HepG2 (cell line): ENCODE measurements at regions not wholly inside any gene's neighbourhood (a gene's known extent, or its start where the extent isn't known, plus 50 kb on each side); places are given as distances from the start of the nearest gene placed in this dataset.

Experiments
- ATF1 ChIP-seq: IDR thresholded peaks from 2 replicates; pipeline ENCODE4 v1.6.1; 2016; ENCODE audit warnings: mild to moderate bottlenecking, control low read depth
- CTCF ChIP-seq: sonication (generic); formaldehyde crosslinking; IDR thresholded peaks from 2 replicates; pipeline ENCODE4 v1.5.0; 2020; ENCODE audit warnings: mild to moderate bottlenecking, missing genetic modification reagents, moderate library complexity
- FOXK1 ChIP-seq: sonication (generic); formaldehyde crosslinking; IDR thresholded peaks from 2 replicates; pipeline ENCODE4 v1.4.0; 2020; ENCODE audit warnings: low read depth, missing genetic modification reagents, borderline replicate concordance
- HIVEP1 ChIP-seq: sonication (generic); formaldehyde crosslinking; IDR thresholded peaks from 2 replicates; pipeline ENCODE4 v1.4.0; 2020; ENCODE audit warnings: mild to moderate bottlenecking, missing genetic modification reagents
- KDM2A ChIP-seq: sonication (generic); formaldehyde crosslinking; IDR thresholded peaks from 2 replicates; pipeline ENCODE4 v1.4.0; 2020; ENCODE audit warnings: low read depth, missing genetic modification reagents, borderline replicate concordance
- MBD4 ChIP-seq: IDR thresholded peaks from 2 replicates; pipeline ENCODE4 v1.6.1; 2012; ENCODE audit warnings: low read length, inconsistent platforms, borderline replicate concordance
- POLR2A ChIP-seq, 2 experiments: IDR thresholded peaks; 2 replicates each; pipeline ENCODE4 v1.6.1; 2011; ENCODE audit warnings: low read depth in 2 of 2, low read length in 2 of 2, mild to moderate bottlenecking in 1 of 2, moderate library complexity in 1 of 2; ENCODE audit not compliant: insufficient read depth in 1 of 2
- STAT5B ChIP-seq: sonication (generic); formaldehyde crosslinking; IDR thresholded peaks from 2 replicates; pipeline ENCODE4 v1.4.0; 2020; ENCODE audit warnings: missing genetic modification reagents
- TCF7L2 ChIP-seq: IDR thresholded peaks from 2 replicates; pipeline ENCODE4 v1.6.1; 2011; ENCODE audit warnings: mild to moderate bottlenecking, low read depth, low read length, moderate library complexity
- ZFP37 ChIP-seq: sonication (generic); formaldehyde crosslinking; IDR thresholded peaks from 2 replicates; pipeline ENCODE4 v1.4.0; 2020; ENCODE audit warnings: missing genetic modification reagents, borderline replicate concordance
- ZNF569 ChIP-seq: sonication (generic); formaldehyde crosslinking; IDR thresholded peaks from 2 replicates; pipeline ENCODE4 v1.5.0; 2020; ENCODE audit warnings: mild to moderate bottlenecking, missing genetic modification reagents, moderate library complexity, borderline replicate concordance

- TF ChIP-seq KDM2A (CRISPR knock-in tag) (no peak), STAT5B (no peak), ZNF569 (CRISPR knock-in tag) (no peak), ZFP37 (CRISPR knock-in tag) (no peak), HIVEP1 (CRISPR knock-in tag) (no peak), ATF1 (no peak), CTCF (CRISPR knock-in tag) (no peak), POLR2A (IDR thresholded peaks at IDR 0.05; ENCODE audit: insufficient read depth in 1 of 2, low read depth in 2 of 2, low read length in 2 of 2) (no peak), MBD4 (no peak), FOXK1 (no peak), TCF7L2 (no peak)
These were observed 685.3 kb downstream of the KCNA4 start for GRCh38 chr11:29331451-29332010.
